Gastroesophageal sphincter (tissue), 4 donors: ENCODE measurements at regions not wholly inside any gene's neighbourhood (a gene's known extent, or its start where the extent isn't known, plus 50 kb on each side); places are given as distances from the start of the nearest gene placed in this dataset.

Source experiments
- ATAC-seq: fragments of 150-250 bp; one replicate; pipeline ENCODE4 v1.9.1; 2016; ENCODE audit warnings: mild to moderate bottlenecking, moderate library complexity
- H3K27ac ChIP-seq, 4 donors: fragments of 200-600 bp; sonication (generic) in 3 of 4; 1 replicate in 3 of 4; 2 replicates in 1 of 4; pipeline ENCODE4 v1.5.1; 2016 to 2019
- H3K27me3 ChIP-seq: fragments of 200-600 bp; sonication (generic); one replicate; pipeline ENCODE4 v1.5.1; 2019
- H3K36me3 ChIP-seq, 2 donors: fragments of 200-600 bp; sonication (generic); one replicate each; pipeline ENCODE4 v1.5.1; 2019; ENCODE audit warnings: control low read depth in 1 of 2
- H3K4me1 ChIP-seq, 3 donors: fragments of 200-600 bp; sonication (generic); 1 replicate in 2 of 3; 2 replicates in 1 of 3; pipeline ENCODE4 v1.5.1; 2016 to 2019; ENCODE audit warnings: control low read depth in 2 of 3
- H3K4me3 ChIP-seq, 2 donors: fragments of 200-600 bp; sonication (generic); one replicate each; pipeline ENCODE4 v1.5.1; 2019; ENCODE audit warnings: mild to moderate bottlenecking in 1 of 2, moderate library complexity in 1 of 2
- H3K9me3 ChIP-seq, 3 donors: fragments of 200-600 bp; sonication (generic); one replicate each; pipeline ENCODE4 v1.5.1; 2017 to 2019; ENCODE audit warnings: control low read depth in 2 of 3
- EP300 ChIP-seq: sonication (generic); formaldehyde crosslinking; IDR thresholded peaks from one replicate; pipeline ENCODE4 v1.6.1; 2017; ENCODE audit warnings: antibody characterized with exemption, mild to moderate bottlenecking
- POLR2A ChIP-seq, 2 donors: fragments of 450-650 bp; IDR thresholded peaks; one replicate each; pipeline ENCODE4 v1.6.1; 2017; ENCODE audit warnings: antibody characterized with exemption in 2 of 2, mild to moderate bottlenecking in 2 of 2, moderate library complexity in 1 of 2
- POLR2AphosphoS5 ChIP-seq: sonication (generic); formaldehyde crosslinking; IDR thresholded peaks from one replicate; pipeline ENCODE4 v1.6.1; 2017; ENCODE audit warnings: antibody characterized with exemption
- WGBS, 2 donors: methylation state at CpG; one replicate each; pipeline ENCODE4 v1.1.5; 2018; ENCODE audit warnings: low coverage in 1 of 2; 5-methylcytosine and 5-hydroxymethylcytosine counted together
- TF ChIP-seq, protein P1 (sequence below), 4 experiments: fragments of 200-600 bp in 2 of 4; fragments of 450-650 bp in 2 of 4; sonication (generic) in 1 of 4; IDR thresholded peaks; one replicate each; pipeline ENCODE4 v1.5.1; 2017 to 2019; ENCODE audit warnings: antibody characterized with exemption in 4 of 4, mild to moderate bottlenecking in 2 of 4, moderate library complexity in 2 of 4

DNA sequence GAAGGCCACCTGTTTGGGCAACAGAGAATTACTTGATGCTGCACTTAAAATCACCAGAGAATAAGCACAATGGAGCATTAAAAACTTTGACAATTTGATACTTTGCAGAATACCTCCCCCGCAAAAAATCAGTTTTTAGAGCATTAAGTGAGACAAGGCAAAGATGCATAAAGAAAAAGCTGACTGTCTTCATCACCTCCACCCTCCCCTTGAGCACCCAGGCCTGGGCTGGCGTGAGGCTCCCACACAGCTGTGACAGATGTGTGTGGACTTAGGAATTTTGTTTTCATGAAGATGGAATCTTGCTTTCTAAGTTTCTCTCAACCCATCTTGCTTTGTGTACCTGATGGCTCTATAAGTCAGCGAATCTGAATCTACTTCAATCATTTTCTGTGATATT is 242.2 kb downstream of the EMX2 start:
- H3K4me3 ChIP-seq: no peak overlapping the region
- TF ChIP-seq POLR2AphosphoS5: no peak
- no peak for TF ChIP-seq EP300
- TF ChIP-seq POLR2A (IDR thresholded peaks at IDR 0.05): no peak
- TF ChIP-seq, protein P1, sequence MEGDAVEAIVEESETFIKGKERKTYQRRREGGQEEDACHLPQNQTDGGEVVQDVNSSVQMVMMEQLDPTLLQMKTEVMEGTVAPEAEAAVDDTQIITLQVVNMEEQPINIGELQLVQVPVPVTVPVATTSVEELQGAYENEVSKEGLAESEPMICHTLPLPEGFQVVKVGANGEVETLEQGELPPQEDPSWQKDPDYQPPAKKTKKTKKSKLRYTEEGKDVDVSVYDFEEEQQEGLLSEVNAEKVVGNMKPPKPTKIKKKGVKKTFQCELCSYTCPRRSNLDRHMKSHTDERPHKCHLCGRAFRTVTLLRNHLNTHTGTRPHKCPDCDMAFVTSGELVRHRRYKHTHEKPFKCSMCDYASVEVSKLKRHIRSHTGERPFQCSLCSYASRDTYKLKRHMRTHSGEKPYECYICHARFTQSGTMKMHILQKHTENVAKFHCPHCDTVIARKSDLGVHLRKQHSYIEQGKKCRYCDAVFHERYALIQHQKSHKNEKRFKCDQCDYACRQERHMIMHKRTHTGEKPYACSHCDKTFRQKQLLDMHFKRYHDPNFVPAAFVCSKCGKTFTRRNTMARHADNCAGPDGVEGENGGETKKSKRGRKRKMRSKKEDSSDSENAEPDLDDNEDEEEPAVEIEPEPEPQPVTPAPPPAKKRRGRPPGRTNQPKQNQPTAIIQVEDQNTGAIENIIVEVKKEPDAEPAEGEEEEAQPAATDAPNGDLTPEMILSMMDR (IDR thresholded peaks at IDR 0.05): no peak
- peaks cover 19% of the 10 kb centered on the region for H3K27me3 ChIP-seq
- 80 to 83% methylated on average over 2 to 3 of the region's 3 CpGs for WGBS, 2 donors
- H3K4me1 ChIP-seq: no peaks in the 10 kb centered on the region
- no peak for ATAC-seq
- H3K9me3 ChIP-seq: no peaks in the 10 kb centered on the region
- no peak overlapping the region for H3K27ac ChIP-seq
- H3K36me3 ChIP-seq: no peaks in the 10 kb centered on the region

DNA sequence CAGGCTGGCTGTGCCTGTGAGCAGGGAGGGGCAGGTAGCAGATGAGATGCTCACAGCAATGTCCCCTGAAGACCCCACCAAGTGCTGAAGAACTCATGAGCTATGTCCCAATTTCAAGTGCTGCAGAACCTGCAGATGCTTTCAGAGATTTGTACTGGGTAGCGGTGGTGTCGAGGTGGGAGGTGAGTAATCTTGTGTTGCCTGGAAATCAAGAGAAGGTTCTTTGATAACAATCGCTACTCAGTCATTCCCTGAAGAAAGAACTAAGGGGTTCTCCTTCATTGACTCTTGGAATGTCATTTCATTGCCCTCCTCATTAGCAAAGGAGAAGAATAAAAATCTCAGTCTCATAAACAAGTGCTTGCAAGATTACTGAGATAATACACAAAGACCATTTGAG is 246.4 kb downstream of the EMX2 start:
- Histone ChIP-seq H3K27me3 (peaks cover 19% of the 10 kb centered on the region), H3K4me1 (no peaks in the 10 kb centered on the region), H3K9me3 (no peaks in the 10 kb centered on the region), H3K27ac (no peak overlapping the region), H3K4me3 (no peak overlapping the region), H3K36me3 (no peaks in the 10 kb centered on the region)
- ATAC-seq: no peak
- TF ChIP-seq POLR2A (IDR thresholded peaks at IDR 0.05): no peak
- 79% methylated on average over 3 of the region's 3 CpGs; no CpG with 5 or more reads in 1 of the 2 donors for WGBS, 2 donors

DNA sequence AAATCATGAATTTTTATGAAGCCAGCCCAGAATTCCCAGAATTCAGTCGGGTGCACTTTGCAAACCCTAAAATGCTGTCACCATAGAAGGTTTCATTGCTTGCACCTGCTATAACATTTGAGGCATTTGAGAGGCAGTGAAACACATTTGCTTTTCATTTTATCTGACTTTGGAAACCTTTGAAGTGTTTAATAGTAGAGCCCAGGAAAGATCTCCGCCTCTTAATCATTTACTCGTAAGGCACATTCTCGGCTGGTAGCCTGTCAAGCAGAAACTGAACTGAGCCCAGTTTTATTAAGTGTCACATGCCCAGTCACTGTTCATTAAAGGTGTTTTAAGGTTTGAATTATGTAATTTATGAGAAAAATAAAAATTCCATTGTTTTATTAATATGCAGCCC is 247.6 kb downstream of the EMX2 start:
- no peak for ATAC-seq
- H3K27me3 ChIP-seq: peaks cover 17% of the 10 kb centered on the region
- no peaks in the 10 kb centered on the region for H3K9me3 ChIP-seq
- TF ChIP-seq, protein P1 (IDR thresholded peaks at IDR 0.05): no peak
- TF ChIP-seq EP300 (no peak), POLR2AphosphoS5 (no peak), POLR2A (IDR thresholded peaks at IDR 0.05) (no peak)
- no peak overlapping the region for H3K27ac ChIP-seq
- H3K36me3 ChIP-seq: no peaks in the 10 kb centered on the region
- H3K4me3 ChIP-seq: no peak overlapping the region
- H3K4me1 ChIP-seq: no peaks in the 10 kb centered on the region
- WGBS, 2 donors: 70 to 74% methylated on average over 4 of the region's 4 CpGs

DNA sequence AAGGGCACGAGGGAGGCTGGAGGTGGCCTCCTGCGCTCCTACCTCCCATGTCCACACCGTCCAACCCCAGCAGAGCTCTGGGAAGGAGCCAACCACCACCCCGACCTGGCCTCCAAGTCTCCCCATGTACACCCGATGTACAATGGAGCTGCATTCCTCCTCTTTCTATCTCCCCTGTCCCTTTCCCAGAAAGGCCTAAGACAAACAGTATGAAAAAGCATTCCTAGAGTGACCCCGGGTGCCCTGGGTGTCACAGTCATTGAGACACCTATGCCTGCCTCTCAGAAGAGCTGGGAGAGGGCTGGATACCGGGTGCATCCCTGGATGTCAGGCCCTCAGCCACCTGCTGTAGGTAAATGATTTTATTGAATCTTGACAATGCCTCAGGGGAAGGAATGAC is 248.1 kb downstream of the EMX2 start:
- no peak for TF ChIP-seq POLR2AphosphoS5
- no peak for TF ChIP-seq EP300
- TF ChIP-seq, protein P1 (IDR thresholded peaks at IDR 0.05): no peak
- TF ChIP-seq POLR2A (IDR thresholded peaks at IDR 0.05): no peak
- Histone ChIP-seq H3K4me1 (no peaks in the 10 kb centered on the region), H3K9me3 (no peaks in the 10 kb centered on the region), H3K4me3 (no peak overlapping the region), H3K36me3 (no peaks in the 10 kb centered on the region), H3K27me3 (peaks cover 17% of the 10 kb centered on the region), H3K27ac (no peak overlapping the region)
- WGBS, 2 donors: 65 to 81% methylated on average over 4 to 7 of the region's 7 CpGs
- no peak for ATAC-seq

DNA sequence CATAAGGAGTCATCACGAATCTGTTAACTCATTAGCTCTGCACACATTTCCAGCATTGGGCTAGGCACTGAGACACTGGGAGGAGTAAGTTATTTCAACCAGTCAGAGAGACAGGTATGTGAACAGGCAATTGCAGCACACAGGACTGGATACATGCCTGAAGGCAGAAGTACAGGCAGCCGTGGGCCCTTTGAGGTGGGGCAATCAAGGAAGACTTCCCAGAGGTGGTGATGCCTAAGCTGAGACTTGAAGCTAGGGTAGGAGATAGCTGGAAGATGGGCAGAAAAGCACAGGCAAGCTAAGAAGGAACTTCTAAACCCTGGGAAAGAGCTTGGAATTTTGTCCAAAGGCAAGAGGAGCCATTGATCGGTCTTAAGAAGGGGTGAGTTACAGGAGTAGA is 249.7 kb downstream of the EMX2 start:
- WGBS, 2 donors: 72 to 100% methylated on average over 2 to 3 of the region's 3 CpGs
- H3K36me3 ChIP-seq: no peaks in the 10 kb centered on the region
- no peaks in the 10 kb centered on the region for H3K4me1 ChIP-seq
- no peak overlapping the region for H3K27ac ChIP-seq
- H3K4me3 ChIP-seq: no peak overlapping the region
- no peak for TF ChIP-seq EP300
- TF ChIP-seq, protein P1 (IDR thresholded peaks at IDR 0.05): no peak
- no peaks in the 10 kb centered on the region for H3K9me3 ChIP-seq
- ATAC-seq: no peak
- peaks cover 17% of the 10 kb centered on the region for H3K27me3 ChIP-seq
